Calu3 (cell line): ENCODE measurements at regions not wholly inside any gene's neighbourhood (a gene's known extent, or its start where the extent isn't known, plus 50 kb on each side); places are given as distances from the start of the nearest gene placed in this dataset.

Source experiments
- BruUV-seq: library from RNA; stranded (reverse); fragments of 400-500 nt; replicated peaks from 2 replicates; lab custom pipeline; 2021; lab: Mats Ljungman, UMichigan
- CTCF ChIA-PET: fragments of 300-600 bp; sonication (Branson Sonifier 250); formaldehyde crosslinking; loops from one replicate; lab custom pipeline; 2022; ENCODE audit warnings: antibody characterized with exemption; lab: Charles Lee
- DNase-seq: peaks from one replicate; pipeline ENCODE4 v3.0.0; 2022
- H3K27ac Mint-ChIP-seq: one replicate; pipeline ENCODE4 v1.8.0; 2022; ENCODE audit warnings: mixed read lengths; ENCODE audit not compliant: unreplicated experiment
- H3K27me3 Mint-ChIP-seq: one replicate; pipeline ENCODE4 v1.8.0; 2022; ENCODE audit warnings: mixed read lengths; ENCODE audit not compliant: unreplicated experiment
- H3K36me3 Mint-ChIP-seq: one replicate; pipeline ENCODE4 v1.8.0; 2022; ENCODE audit warnings: mild to moderate bottlenecking, moderate library complexity, mixed read lengths; ENCODE audit not compliant: insufficient read depth, unreplicated experiment
- H3K4me1 Mint-ChIP-seq: one replicate; pipeline ENCODE4 v1.8.0; 2022; ENCODE audit warnings: mild to moderate bottlenecking, low read depth, mixed read lengths; ENCODE audit not compliant: unreplicated experiment
- H3K4me3 Mint-ChIP-seq: one replicate; pipeline ENCODE4 v1.8.0; 2022; ENCODE audit warnings: mild to moderate bottlenecking, low read depth, moderate library complexity, mixed read lengths; ENCODE audit not compliant: unreplicated experiment
- H3K9me3 Mint-ChIP-seq: one replicate; pipeline ENCODE4 v1.8.0; 2022; ENCODE audit warnings: low read depth, mixed read lengths; ENCODE audit not compliant: unreplicated experiment
- intact Hi-C: fragments of 100-400 bp; cut with micrococcal nuclease; formaldehyde crosslinking; loops from one replicate; pipeline ENCODE4 v1.10.0; 2022; ENCODE audit not compliant: unreplicated experiment
- TF ChIP-seq, protein P1 (sequence below): fragments of 200-600 bp; IDR thresholded peaks from one replicate; pipeline ENCODE4 v1.8.0; 2022; ENCODE audit warnings: antibody characterized with exemption; ENCODE audit not compliant: unreplicated experiment

GRCh38 chr13:23129331-23129730 is 51.4 kb upstream of the SGCG start:
- Mint-ChIP-seq H3K27ac (no peak overlapping the region), H3K27me3 (no peaks in the 10 kb centered on the region), H3K9me3 (peaks cover 2% of the 10 kb centered on the region), H3K36me3 (no peaks in the 10 kb centered on the region), H3K4me1 (no peaks in the 10 kb centered on the region), H3K4me3 (no peak overlapping the region)
- BruUV-seq = no TSS peak
- CTCF ChIA-PET = no interaction called here
- intact Hi-C loops = no loop called here
- DNase-seq = no peak
- TF ChIP-seq, protein P1, sequence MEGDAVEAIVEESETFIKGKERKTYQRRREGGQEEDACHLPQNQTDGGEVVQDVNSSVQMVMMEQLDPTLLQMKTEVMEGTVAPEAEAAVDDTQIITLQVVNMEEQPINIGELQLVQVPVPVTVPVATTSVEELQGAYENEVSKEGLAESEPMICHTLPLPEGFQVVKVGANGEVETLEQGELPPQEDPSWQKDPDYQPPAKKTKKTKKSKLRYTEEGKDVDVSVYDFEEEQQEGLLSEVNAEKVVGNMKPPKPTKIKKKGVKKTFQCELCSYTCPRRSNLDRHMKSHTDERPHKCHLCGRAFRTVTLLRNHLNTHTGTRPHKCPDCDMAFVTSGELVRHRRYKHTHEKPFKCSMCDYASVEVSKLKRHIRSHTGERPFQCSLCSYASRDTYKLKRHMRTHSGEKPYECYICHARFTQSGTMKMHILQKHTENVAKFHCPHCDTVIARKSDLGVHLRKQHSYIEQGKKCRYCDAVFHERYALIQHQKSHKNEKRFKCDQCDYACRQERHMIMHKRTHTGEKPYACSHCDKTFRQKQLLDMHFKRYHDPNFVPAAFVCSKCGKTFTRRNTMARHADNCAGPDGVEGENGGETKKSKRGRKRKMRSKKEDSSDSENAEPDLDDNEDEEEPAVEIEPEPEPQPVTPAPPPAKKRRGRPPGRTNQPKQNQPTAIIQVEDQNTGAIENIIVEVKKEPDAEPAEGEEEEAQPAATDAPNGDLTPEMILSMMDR = no peak
